GM23338 (cell line): ENCODE measurements at regions not wholly inside any gene's neighbourhood (a gene's known extent, or its start where the extent isn't known, plus 50 kb on each side); places are given as distances from the start of the nearest gene placed in this dataset.

ENCODE experiments used
- ATAC-seq: fragments of 200-7000 bp; cut with Tn5 transposase; 3 replicates; pipeline ENCODE4 v1.9.1; 2020
- DNase-seq: peaks from one replicate; pipeline ENCODE4 v3.0.0-alpha.2; 2015; ENCODE audit warnings: low spot score
- H2AFZ ChIP-seq: fragments of 200-600 bp; sonication (generic); 2 replicates; pipeline ENCODE4 v1.8.0; 2016; ENCODE audit warnings: antibody characterized with exemption, mild to moderate bottlenecking, moderate library complexity
- H3F3A ChIP-seq: fragments of 200-600 bp; sonication (generic); replicated peaks from 2 replicates; pipeline ENCODE4 v1.8.0; 2017; ENCODE audit warnings: antibody characterized with exemption, mixed run types, low read depth
- H3K27ac ChIP-seq: fragments of 200-600 bp; sonication (generic); 2 replicates; pipeline ENCODE4 v1.6.1; 2016; ENCODE audit warnings: low read depth
- H3K27me3 ChIP-seq: fragments of 200-600 bp; sonication (generic); 2 replicates; pipeline ENCODE4 v1.8.0; 2016; ENCODE audit warnings: mild to moderate bottlenecking, mixed run types, moderate library complexity; ENCODE audit not compliant: insufficient read depth
- H3K36me3 ChIP-seq: fragments of 200-600 bp; sonication (generic); 2 replicates; pipeline ENCODE4 v1.8.0; 2016; ENCODE audit warnings: mild to moderate bottlenecking; ENCODE audit not compliant: insufficient read depth
- H3K4me1 ChIP-seq: fragments of 200-600 bp; sonication (generic); 2 replicates; pipeline ENCODE4 v1.8.0; 2016; ENCODE audit warnings: mild to moderate bottlenecking, moderate library complexity; ENCODE audit not compliant: insufficient read depth
- H3K4me2 ChIP-seq: fragments of 200-600 bp; sonication (generic); 2 replicates; pipeline ENCODE4 v1.7.1; 2017; ENCODE audit warnings: mixed run types
- H3K4me3 ChIP-seq: fragments of 200-600 bp; sonication (generic); 2 replicates; pipeline ENCODE4 v1.6.1; 2016; ENCODE audit warnings: mixed run types
- H3K79me2 ChIP-seq: fragments of 200-600 bp; sonication (generic); replicated peaks from 2 replicates; pipeline ENCODE4 v1.8.0; 2017; ENCODE audit warnings: mild to moderate bottlenecking; ENCODE audit not compliant: insufficient read depth
- H3K9me2 ChIP-seq: fragments of 200-600 bp; sonication (generic); 2 replicates; pipeline ENCODE4 v1.8.0; 2017; ENCODE audit not compliant: insufficient read depth
- H4K20me1 ChIP-seq: fragments of 200-600 bp; sonication (generic); replicated peaks from 2 replicates; pipeline ENCODE4 v1.8.0; 2017; ENCODE audit warnings: mild to moderate bottlenecking; ENCODE audit not compliant: insufficient read depth
- H3K27ac Mint-ChIP-seq: 2 replicates; pipeline ENCODE4 v1.8.0; 2020; ENCODE audit warnings: inconsistent platforms, mild to moderate bottlenecking, moderate library complexity, mixed read lengths
- H3K27me3 Mint-ChIP-seq: 3 replicates; pipeline ENCODE4 v1.8.0; 2022; ENCODE audit warnings: low read depth, mild to moderate bottlenecking, moderate library complexity, mixed read lengths, inconsistent platforms; ENCODE audit not compliant: insufficient read depth, poor library complexity
- H3K36me3 Mint-ChIP-seq: 3 replicates; pipeline ENCODE4 v1.8.0; 2021; ENCODE audit warnings: low read depth, mild to moderate bottlenecking, inconsistent platforms, moderate library complexity, mixed read lengths
- H3K4me1 Mint-ChIP-seq: 3 replicates; pipeline ENCODE4 v1.8.0; 2020; ENCODE audit warnings: mild to moderate bottlenecking, inconsistent platforms, mixed read lengths
- H3K4me3 Mint-ChIP-seq: 3 replicates; pipeline ENCODE4 v1.8.0; 2021; ENCODE audit warnings: moderate library complexity, mild to moderate bottlenecking, inconsistent platforms, mixed read lengths
- H3K9me3 Mint-ChIP-seq: 3 replicates; pipeline ENCODE4 v1.8.0; 2020; ENCODE audit warnings: moderate library complexity, mild to moderate bottlenecking, inconsistent platforms, mixed read lengths
- EZH2phosphoT487 ChIP-seq: fragments of 200-600 bp; sonication (generic); IDR thresholded peaks from one replicate; pipeline ENCODE4 v1.8.1; 2018; ENCODE audit warnings: antibody characterized with exemption; ENCODE audit not compliant: unreplicated experiment
- ZNF331 ChIP-seq: fragments of 250-450 bp; sonication (Bioruptor Pico); IDR thresholded peaks from 2 replicates; pipeline ENCODE4 v1.5.0; 2020; ENCODE audit warnings: low read depth, mild to moderate bottlenecking, moderate library complexity
- TF ChIP-seq, protein P1 (sequence below), 2 experiments: fragments of 200-600 bp in 1 of 2; sonication (generic) in 1 of 2; conservative IDR thresholded peaks; 2 replicates each; pipeline versions ENCODE4 v1.5.1 to v1.6.1; 2016 to 2017; ENCODE audit warnings: antibody characterized with exemption in 2 of 2, low read depth in 2 of 2, mild to moderate bottlenecking in 2 of 2, moderate library complexity in 1 of 2
- TF ChIP-seq, protein P2 (sequence below): fragments of 250-450 bp; sonication (Bioruptor Pico); IDR thresholded peaks from 2 replicates; pipeline ENCODE4 v1.5.0; 2020; ENCODE audit warnings: mild to moderate bottlenecking, moderate library complexity
- TF ChIP-seq, protein P3 (sequence below): IDR thresholded peaks from one replicate; pipeline ENCODE4 v1.6.1; 2018; ENCODE audit warnings: antibody characterized with exemption; ENCODE audit not compliant: unreplicated experiment
- TF ChIP-seq, protein P4 (sequence below): IDR thresholded peaks from 2 replicates; pipeline ENCODE4 v1.6.1; 2016; ENCODE audit warnings: antibody characterized with exemption

DNA sequence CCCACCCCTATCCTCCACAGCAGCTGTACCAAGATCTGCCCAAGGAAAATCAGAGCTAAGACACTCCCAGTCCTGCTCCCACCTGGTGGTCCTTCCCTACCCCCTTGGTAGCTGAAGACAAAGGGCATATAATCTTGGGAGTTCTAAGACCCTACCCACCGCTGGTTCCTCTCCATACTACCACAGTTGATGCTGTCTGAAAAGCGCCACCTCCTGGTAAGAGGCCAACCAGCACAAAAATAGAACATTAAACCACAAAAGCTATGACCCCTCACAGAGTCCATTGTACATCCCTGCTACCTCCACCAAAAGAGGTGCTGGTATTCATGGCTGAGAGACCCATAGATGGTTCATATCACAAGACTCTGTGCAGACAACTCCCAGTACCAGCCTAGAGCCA is 161.5 kb upstream of the ARHGAP42 start:
- Histone ChIP-seq H2AFZ (peak overlapping the region; percentile 53; the same call in 1 of the 2 replicates), H3K36me3 (no peaks in the 10 kb centered on the region; the same call in 1 of the 2 replicates), H3K9me2 (0 out of 2 replicates have a peak, but pooled peaks cover 5% of the 10 kb centered on the region), H3K4me3 (no peak overlapping the region), H3K27ac (no peak overlapping the region), H3K27me3 (no peaks in the 10 kb centered on the region), H3K4me1 (no peaks in the 10 kb centered on the region), H3K79me2 (no peaks in the 10 kb centered on the region), H4K20me1 (no peaks in the 10 kb centered on the region), H3K4me2 (no peak overlapping the region), H3F3A (no peaks in the 10 kb centered on the region)
- Mint-ChIP-seq H3K27me3 (peaks cover 2% of the 10 kb centered on the region), H3K27ac (no peak overlapping the region), H3K9me3 (peaks cover 16% of the 10 kb centered on the region), H3K4me1 (no peaks in the 10 kb centered on the region), H3K36me3 (peaks cover 16% of the 10 kb centered on the region), H3K4me3 (no peak overlapping the region)
- DNase-seq = peak; percentile 81
- no peak for TF ChIP-seq ZNF331 (CRISPR knock-in tag)
- TF ChIP-seq, protein P1, sequence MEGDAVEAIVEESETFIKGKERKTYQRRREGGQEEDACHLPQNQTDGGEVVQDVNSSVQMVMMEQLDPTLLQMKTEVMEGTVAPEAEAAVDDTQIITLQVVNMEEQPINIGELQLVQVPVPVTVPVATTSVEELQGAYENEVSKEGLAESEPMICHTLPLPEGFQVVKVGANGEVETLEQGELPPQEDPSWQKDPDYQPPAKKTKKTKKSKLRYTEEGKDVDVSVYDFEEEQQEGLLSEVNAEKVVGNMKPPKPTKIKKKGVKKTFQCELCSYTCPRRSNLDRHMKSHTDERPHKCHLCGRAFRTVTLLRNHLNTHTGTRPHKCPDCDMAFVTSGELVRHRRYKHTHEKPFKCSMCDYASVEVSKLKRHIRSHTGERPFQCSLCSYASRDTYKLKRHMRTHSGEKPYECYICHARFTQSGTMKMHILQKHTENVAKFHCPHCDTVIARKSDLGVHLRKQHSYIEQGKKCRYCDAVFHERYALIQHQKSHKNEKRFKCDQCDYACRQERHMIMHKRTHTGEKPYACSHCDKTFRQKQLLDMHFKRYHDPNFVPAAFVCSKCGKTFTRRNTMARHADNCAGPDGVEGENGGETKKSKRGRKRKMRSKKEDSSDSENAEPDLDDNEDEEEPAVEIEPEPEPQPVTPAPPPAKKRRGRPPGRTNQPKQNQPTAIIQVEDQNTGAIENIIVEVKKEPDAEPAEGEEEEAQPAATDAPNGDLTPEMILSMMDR (conservative IDR thresholded peaks at IDR 0.05; ENCODE audit: low read depth in 2 of 2) = peak; percentile 84 to 86
- ATAC-seq = peak; percentile 71

DNA sequence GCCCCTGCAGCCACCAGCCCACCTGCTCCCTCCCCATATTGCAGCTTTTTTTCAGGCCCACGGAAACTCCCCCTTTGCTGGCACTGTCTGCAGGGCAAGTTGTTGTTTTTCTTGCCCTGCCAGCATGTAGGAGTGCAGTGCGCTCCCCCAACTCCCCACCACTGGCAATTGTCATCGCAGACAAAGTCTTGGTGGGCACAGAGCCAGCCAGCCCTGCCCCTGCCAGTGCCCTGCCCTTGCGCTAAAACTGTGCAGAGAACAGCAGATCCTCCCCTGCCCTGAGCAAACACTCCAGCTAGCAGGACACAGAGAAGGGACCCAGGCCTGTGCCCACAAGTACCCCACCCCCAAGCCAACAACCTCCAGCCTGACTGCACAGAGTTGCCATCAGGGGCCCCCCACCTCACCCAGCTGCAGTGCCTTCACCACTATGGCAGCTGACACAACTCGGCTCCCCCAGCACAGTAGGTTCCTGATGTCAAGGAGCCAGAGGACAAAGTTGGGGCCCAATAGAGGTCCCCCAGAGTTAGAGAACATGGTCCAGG is 158.1 kb upstream of the ARHGAP42 start:
- Histone ChIP-seq H3K27me3 (no peaks in the 10 kb centered on the region), H3K79me2 (no peaks in the 10 kb centered on the region), H3K36me3 (no peaks in the 10 kb centered on the region; the same call in 1 of the 2 replicates), H3F3A (no peaks in the 10 kb centered on the region), H3K4me2 (no peak overlapping the region), H3K4me1 (no peaks in the 10 kb centered on the region), H3K4me3 (no peak overlapping the region), H2AFZ (no peak overlapping the region), H4K20me1 (no peaks in the 10 kb centered on the region), H3K27ac (no peak overlapping the region), H3K9me2 (0 out of 2 replicates have a peak, but pooled peaks cover 10% of the 10 kb centered on the region)
- no peak for ATAC-seq
- Mint-ChIP-seq H3K36me3 (peaks cover 6% of the 10 kb centered on the region; the same call in 2 of the 3 replicates), H3K27ac (no peak overlapping the region), H3K4me1 (no peaks in the 10 kb centered on the region), H3K27me3 (no peaks in the 10 kb centered on the region), H3K9me3 (peaks cover 10% of the 10 kb centered on the region), H3K4me3 (no peak overlapping the region)
- DNase-seq = no peak
- TF ChIP-seq, protein P2, sequence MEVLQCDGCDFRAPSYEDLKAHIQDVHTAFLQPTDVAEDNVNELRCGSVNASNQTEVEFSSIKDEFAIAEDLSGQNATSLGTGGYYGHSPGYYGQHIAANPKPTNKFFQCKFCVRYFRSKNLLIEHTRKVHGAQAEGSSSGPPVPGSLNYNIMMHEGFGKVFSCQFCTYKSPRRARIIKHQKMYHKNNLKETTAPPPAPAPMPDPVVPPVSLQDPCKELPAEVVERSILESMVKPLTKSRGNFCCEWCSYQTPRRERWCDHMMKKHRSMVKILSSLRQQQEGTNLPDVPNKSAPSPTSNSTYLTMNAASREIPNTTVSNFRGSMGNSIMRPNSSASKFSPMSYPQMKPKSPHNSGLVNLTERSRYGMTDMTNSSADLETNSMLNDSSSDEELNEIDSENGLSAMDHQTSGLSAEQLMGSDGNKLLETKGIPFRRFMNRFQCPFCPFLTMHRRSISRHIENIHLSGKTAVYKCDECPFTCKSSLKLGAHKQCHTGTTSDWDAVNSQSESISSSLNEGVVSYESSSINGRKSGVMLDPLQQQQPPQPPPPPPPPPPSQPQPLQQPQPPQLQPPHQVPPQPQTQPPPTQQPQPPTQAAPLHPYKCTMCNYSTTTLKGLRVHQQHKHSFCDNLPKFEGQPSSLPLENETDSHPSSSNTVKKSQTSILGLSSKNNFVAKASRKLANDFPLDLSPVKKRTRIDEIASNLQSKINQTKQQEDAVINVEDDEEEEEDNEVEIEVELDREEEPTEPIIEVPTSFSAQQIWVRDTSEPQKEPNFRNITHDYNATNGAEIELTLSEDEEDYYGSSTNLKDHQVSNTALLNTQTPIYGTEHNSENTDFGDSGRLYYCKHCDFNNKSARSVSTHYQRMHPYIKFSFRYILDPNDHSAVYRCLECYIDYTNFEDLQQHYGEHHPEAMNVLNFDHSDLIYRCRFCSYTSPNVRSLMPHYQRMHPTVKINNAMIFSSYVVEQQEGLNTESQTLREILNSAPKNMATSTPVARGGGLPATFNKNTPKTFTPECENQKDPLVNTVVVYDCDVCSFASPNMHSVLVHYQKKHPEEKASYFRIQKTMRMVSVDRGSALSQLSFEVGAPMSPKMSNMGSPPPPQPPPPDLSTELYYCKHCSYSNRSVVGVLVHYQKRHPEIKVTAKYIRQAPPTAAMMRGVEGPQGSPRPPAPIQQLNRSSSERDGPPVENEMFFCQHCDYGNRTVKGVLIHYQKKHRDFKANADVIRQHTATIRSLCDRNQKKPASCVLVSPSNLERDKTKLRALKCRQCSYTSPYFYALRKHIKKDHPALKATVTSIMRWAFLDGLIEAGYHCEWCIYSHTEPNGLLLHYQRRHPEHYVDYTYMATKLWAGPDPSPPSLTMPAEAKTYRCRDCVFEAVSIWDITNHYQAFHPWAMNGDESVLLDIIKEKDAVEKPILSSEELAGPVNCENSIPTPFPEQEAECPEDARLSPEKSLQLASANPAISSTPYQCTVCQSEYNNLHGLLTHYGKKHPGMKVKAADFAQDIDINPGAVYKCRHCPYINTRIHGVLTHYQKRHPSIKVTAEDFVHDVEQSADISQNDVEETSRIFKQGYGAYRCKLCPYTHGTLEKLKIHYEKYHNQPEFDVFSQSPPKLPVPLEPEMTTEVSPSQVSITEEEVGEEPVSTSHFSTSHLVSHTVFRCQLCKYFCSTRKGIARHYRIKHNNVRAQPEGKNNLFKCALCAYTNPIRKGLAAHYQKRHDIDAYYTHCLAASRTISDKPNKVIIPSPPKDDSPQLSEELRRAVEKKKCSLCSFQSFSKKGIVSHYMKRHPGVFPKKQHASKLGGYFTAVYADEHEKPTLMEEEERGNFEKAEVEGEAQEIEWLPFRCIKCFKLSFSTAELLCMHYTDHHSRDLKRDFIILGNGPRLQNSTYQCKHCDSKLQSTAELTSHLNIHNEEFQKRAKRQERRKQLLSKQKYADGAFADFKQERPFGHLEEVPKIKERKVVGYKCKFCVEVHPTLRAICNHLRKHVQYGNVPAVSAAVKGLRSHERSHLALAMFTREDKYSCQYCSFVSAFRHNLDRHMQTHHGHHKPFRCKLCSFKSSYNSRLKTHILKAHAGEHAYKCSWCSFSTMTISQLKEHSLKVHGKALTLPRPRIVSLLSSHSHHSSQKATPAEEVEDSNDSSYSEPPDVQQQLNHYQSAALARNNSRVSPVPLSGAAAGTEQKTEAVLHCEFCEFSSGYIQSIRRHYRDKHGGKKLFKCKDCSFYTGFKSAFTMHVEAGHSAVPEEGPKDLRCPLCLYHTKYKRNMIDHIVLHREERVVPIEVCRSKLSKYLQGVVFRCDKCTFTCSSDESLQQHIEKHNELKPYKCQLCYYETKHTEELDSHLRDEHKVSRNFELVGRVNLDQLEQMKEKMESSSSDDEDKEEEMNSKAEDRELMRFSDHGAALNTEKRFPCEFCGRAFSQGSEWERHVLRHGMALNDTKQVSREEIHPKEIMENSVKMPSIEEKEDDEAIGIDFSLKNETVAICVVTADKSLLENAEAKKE (CRISPR knock-in tag) = no peak
- no peak for TF ChIP-seq ZNF331 (CRISPR knock-in tag)
- TF ChIP-seq, protein P3, sequence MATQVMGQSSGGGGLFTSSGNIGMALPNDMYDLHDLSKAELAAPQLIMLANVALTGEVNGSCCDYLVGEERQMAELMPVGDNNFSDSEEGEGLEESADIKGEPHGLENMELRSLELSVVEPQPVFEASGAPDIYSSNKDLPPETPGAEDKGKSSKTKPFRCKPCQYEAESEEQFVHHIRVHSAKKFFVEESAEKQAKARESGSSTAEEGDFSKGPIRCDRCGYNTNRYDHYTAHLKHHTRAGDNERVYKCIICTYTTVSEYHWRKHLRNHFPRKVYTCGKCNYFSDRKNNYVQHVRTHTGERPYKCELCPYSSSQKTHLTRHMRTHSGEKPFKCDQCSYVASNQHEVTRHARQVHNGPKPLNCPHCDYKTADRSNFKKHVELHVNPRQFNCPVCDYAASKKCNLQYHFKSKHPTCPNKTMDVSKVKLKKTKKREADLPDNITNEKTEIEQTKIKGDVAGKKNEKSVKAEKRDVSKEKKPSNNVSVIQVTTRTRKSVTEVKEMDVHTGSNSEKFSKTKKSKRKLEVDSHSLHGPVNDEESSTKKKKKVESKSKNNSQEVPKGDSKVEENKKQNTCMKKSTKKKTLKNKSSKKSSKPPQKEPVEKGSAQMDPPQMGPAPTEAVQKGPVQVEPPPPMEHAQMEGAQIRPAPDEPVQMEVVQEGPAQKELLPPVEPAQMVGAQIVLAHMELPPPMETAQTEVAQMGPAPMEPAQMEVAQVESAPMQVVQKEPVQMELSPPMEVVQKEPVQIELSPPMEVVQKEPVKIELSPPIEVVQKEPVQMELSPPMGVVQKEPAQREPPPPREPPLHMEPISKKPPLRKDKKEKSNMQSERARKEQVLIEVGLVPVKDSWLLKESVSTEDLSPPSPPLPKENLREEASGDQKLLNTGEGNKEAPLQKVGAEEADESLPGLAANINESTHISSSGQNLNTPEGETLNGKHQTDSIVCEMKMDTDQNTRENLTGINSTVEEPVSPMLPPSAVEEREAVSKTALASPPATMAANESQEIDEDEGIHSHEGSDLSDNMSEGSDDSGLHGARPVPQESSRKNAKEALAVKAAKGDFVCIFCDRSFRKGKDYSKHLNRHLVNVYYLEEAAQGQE = no peak
- TF ChIP-seq, protein P4, sequence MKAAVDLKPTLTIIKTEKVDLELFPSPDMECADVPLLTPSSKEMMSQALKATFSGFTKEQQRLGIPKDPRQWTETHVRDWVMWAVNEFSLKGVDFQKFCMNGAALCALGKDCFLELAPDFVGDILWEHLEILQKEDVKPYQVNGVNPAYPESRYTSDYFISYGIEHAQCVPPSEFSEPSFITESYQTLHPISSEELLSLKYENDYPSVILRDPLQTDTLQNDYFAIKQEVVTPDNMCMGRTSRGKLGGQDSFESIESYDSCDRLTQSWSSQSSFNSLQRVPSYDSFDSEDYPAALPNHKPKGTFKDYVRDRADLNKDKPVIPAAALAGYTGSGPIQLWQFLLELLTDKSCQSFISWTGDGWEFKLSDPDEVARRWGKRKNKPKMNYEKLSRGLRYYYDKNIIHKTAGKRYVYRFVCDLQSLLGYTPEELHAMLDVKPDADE = no peak
- TF ChIP-seq EZH2phosphoT487 = no peak
